ENCODE measurements at regions not wholly inside any gene's neighbourhood (a gene's known extent, or its start where the extent isn't known, plus 50 kb on each side); places are given as distances from the start of the nearest gene placed in this dataset.

DNA sequence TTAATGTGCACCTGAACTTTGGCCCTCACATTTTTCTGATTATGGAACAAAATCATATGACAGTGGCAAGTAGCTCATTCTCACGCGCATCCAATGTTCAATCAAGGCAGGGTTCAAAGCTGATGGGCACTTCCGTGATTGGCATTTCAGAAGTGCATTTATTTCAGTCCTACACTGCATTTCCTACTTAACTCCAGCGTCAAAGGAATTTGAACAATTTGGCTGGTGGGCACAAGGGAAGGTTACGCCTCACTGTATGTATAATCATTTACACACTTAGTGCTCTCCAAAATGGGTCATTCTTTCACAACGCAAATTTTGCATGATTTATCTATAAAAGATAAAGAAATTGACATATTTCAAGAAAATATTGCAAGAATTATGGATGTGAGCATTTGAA is 167.9 kb upstream of the VLDLR start:
- DNase-seq, result no peak

- DNase-seq, result peak; percentile 51
These were observed 161.8 kb upstream of the VLDLR start for GRCh38 chr9:2459756-2460155.

GRCh38 chr9:2461892-2462291 is 159.7 kb upstream of the VLDLR start:
- no peak for DNase-seq

DNA sequence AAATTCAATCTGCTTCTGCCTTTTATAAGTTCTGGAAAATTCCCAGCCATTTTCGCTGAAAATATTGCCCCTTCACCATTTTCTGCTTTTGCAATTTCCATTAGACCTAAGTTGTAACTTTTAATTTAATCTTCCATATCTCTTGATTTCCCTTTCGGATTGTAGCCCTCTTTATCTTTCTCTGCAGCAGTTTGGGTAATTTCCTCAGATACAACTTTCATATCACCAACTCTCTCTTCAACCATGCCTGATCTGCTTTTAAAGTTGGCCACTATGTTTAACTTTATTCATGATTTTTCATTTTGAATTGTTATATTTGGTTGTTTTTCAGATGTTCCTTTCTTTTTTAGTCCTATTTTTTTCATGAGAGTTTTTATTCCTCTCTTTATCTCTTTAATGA is 157.0 kb upstream of the VLDLR start:
- no peak for DNase-seq

DNA sequence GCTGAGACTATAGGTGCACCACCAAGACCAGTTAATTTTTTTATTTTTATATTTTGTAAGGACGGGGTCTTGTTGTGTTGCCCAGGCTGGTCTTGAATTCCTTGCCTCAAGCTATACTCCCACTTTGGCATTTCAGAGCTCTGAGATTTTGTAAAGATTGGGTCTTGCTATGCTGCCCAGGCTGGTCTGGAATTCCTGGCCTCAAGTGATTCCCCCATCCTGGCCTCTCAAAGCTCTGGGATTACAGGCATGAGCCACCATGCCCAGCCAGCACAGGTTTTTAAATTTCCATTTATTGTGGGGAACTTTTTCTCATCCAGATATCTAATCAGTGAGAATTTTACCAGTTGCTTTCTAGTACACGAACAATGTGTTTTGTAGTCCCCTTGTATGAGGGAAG is 156.1 kb upstream of the VLDLR start:
- DNase-seq, result no peak

- no peak for DNase-seq
These were observed 155.6 kb upstream of the VLDLR start for GRCh38 chr9:2465921-2466460.

DNA sequence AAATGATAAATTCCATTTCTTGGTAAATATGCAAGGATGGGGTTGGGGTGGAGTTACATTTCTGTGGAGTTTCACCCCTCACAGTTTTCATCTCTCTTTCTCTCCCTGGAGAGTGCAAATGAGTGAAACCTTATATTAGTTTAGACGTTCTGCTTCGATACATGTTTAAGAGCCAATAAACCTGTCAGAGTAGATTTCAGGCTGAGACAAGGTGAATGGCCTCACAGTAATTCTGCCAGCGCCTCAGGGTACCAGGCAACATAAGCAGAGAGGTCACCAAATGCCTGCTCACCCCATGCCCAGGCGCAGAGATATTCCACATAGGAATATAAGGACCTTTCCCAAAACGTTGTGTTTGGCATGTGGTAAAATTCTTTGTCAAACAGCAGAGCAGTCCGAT is 154.9 kb upstream of the VLDLR start:
- DNase-seq, result no peak

GRCh38 chr9:2469681-2470221 is 151.8 kb upstream of the VLDLR start:
- no peak for DNase-seq

DNA sequence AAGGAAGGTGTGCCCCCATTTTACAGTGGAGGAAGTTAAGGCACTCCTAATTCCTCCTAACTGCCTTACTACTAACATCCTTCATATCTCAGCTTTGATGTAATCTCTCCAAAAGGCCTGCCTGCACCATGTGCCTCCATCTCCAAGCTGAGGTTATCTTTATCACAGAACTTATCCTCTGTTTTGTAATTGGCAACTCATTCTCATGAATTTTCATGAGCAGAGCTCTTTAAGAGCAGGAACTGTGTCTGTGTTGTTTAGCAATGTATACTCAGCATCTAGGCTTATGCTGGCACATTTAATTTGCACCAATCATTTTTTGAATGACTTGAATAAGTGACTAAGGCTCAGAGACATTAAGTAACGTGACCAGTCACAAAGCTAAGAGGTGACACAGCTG is 147.9 kb upstream of the VLDLR start:
- no peak for DNase-seq

DNA sequence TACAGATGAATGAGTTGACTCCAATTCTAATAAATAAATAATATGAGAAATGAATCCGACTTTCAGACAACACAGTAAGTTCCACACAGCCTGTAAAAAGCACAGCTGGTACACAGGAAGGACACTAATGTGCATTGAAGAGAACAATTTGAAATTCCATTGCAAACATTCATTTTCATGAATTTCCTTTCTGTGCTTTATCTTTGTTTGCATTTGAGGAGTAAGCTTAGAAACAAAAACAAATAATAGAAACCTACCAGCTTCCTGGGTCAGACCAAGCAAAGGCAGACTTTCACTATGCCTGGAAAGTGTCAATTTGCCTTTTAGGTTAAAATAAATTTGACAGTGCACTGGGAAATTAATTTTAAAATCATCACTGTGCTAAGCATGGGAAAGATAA is 143.8 kb upstream of the VLDLR start:
- no peak for DNase-seq

GRCh38 chr9:2478421-2478820 is 143.2 kb upstream of the VLDLR start:
- no peak for DNase-seq

- no peak for DNase-seq
These were observed 142.5 kb upstream of the VLDLR start for GRCh38 chr9:2479056-2479565.

GRCh38 chr9:2480255-2480837 is 141.2 kb upstream of the VLDLR start:
- no peak for DNase-seq

DNA sequence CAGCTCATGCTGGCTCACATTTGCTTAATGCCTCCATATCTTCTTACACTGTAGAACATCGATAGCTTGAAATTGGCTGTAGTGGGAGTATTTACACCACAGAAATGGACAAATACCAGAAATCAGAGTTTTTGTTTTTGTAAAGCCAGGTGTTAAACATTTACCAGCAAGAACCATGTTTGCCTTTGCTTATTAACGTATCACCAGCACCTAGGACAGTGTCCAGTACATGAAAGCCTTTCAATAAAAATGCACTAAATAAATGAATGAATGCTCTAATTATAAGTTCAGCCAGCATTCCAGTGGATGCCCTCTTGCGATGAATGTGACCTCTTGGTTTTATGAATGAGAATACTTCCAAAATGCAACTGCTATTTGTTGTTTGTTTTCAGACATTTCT is 140.4 kb upstream of the VLDLR start:
- no peak for DNase-seq

DNA sequence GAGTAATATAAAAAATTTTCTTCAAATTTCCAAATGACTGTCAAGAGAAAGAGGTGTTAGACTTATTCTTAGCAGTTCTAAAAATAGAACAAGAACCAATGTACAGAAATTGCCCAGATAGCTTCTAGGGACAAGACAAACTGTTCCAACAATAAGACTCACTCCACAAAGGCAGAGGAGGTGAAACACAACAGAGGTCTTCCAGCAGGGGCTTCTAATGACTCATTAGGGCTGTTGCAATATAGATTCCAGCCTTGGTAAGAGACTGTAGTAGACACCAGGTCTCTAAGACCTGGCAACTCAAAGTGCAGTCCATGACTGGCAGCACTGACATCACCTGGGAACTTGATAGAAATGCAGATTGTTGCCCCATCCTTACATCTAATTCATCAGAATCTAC is 134.6 kb upstream of the VLDLR start:
- no peak for DNase-seq

DNA sequence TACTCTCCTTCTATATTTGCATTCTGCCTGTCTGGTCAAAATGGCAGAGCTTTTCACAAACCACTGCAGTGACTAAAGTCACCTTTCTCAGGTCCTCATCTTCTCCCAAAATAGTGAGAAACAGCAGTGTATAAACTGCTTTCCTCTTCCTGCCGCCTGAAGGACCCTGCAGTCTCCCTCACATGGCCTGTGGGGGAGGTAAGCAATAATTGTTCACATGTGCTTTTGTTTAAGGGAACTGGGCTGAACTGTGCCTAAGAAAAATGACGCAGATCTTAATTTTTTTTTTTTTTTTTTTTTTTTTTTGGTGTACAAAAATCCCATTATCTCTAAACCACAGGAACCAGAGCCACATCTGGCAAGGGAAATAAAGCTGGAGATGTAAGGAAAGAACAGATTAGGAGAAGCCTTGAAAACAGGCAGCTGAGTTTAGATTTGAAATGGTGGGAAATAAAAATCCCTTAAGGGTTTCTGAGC is 131.7 kb upstream of the VLDLR start:
- DNase-seq, result no peak

DNA sequence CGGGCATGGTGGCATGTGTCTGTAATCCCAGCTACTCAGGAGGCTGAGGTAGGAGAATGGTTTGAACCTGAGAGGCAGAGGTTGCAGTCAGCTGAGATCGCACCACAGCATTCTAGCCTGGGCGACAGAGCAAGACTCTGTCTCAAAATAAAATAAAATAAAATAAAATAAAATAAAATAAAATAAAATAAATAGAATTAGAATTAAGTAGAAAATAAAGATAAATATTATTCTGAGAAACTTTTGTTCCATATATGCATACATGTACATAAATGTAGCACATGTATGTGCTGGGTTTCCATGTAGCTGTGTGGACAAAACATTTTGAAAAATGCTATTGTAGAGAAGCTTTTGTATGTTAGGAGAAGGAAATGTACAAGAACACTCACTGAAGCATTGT is 129.4 kb upstream of the VLDLR start:
- no peak for DNase-seq

DNA sequence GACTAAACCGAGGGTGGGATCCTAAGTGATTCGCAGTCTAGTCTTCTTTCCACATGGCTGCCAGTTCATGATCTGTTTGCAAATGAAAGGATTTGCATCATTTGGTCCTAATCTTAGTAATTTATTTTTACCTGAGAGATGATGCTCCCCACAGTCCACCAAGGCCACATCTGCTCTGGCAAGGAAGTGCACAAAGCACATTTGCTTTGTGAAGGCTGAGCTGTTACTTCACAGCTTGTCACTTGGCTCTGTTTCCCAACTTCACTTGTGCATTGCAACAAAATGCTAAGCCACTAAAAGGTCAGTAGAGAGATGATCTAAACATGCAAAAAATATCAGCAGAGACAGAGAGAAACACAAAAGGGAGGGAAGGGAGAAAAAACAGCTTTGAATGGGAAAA is 128.5 kb upstream of the VLDLR start:
- DNase-seq, result no peak

DNA sequence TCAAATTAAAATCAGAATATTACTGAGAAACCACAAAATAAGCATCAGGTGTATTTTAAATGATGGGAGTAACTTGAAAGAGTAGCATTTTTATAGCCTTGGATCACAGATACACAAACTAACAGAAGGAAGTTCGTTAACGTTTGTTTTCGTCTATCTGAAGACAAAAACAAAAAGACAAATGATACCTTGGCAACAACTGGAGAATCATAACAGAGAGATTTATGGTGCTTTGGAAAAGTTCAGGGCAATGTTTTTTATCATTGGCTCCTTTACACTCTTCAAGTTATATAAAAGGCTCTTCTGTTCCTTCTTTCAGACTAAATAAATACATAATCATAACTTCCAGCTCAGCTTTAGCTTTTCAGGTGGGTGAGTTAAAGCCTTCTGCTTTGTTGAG is 128.1 kb upstream of the VLDLR start:
- no peak for DNase-seq

GRCh38 chr9:2494562-2494961 is 127.0 kb upstream of the VLDLR start:
- DNase-seq, result no peak

DNA sequence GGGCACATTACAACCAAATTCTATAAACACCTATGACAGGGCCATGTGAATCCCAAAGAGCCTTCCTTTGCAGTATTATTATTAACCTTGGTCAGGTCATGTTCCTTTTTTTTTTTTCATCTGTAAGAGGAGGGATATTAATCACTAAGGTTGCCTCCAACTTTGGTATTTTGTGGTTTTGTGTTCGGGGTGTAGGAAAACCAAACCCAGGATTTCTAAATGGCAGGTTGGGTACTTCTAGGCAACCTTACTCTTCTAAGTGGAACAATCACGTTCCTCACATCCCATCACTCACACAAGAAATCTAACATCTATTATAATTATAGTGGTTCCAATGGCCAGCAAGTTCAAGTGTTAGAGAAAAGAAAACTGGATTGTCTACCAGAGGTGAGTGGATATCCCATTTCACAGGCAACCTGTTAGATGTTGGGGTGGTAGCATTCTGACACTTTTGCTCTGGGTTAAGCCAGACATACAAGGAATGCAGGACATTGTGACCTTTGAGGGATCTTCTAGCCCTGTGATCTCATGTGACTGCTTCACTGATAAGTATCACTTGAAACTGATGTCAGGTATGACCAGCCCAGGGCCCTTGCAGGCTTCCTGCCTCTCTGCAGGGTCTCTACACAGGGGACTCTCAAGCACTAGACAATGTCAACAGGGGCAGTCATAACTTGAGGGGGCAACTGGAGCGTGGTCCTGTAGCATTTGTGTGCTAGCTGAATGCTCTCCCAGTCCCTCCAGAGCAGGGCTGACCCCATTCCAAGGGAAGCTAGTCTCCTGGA is 126.2 kb upstream of the VLDLR start:
- DNase-seq, result no peak

- no peak for DNase-seq
These were observed 125.4 kb upstream of the VLDLR start for GRCh38 chr9:2496169-2496568.

DNA sequence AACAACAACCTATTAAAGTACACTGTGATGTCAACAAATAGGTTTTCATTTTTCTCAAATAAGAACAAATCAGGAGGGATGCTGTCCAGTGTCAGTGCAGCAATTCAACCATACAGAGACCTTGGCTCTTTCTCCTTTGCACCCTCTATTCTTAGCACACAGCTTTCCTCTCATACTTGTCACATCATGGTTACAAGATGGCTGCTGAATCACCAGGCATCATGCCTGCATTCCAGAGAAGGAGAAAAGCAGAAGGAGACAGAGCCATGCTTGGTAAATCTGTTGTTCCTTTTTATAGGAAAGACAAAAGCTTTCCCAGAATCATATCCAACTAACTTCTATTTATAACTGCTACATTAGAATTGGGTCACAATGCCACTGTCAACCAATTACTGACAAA is 124.7 kb upstream of the VLDLR start:
- no peak for DNase-seq
